ENCODE measurements at regions not wholly inside any gene's neighbourhood (a gene's known extent, or its start where the extent isn't known, plus 50 kb on each side); places are given as distances from the start of the nearest gene placed in this dataset.

DNA sequence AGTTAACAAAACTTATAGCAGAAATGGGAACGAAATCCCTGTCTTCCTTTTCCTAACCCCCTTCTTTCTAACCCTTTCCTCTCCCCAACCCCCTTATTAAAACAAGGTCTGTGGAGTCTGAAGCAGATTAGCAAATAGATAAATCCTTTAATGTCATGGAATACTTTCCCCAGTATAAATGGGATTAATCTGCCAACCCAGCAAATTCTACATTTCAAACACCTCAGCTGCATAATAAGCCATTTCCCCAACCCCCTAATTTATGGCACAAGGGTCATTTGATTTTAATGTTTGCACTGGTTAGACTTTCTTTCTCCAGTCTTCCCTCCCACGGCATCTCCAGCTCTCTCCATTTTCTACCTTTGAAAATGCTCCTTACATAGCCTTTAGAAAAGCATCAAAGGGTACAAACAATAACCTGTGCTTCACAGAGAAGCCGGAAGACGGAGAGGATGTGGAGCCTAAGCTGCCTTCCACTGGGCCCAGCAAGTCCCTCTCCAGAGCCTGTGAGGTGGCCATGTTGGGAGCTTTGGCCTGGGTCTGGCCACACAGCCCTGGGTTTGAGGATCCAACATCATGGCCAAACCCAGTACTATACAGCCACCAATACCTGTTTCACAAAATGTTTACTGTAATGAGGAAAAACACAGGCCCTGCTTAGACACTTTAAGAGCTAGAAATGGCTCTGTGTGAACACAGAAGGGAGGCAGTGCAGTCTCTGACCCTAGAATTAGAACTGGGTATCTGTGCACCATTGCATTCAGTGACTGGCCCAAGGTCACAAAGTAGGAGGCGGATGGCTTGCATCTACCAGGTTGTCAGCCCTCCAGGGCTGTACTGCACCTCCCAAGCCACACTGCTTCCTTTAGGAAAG, 56.9 kb upstream of the SPRY1 start:
- no peak for DNase-seq

DNA sequence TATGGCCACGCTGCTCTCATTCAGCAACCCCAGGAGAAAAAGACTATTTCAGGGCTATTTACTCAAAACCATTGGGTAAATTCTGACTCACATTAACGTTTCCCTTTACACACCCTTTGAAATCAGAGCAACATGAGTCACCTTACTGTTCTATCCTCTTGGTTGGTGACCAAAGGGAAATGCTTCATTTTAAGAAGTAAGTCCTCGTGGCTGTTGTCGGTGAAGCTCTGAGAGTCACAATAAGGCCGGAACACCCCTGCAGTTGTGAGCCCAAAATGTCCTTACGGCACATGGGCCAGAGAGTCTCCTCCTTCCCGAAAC, 56.3 kb upstream of the SPRY1 start:
- peak; percentile 22 for DNase-seq

DNA sequence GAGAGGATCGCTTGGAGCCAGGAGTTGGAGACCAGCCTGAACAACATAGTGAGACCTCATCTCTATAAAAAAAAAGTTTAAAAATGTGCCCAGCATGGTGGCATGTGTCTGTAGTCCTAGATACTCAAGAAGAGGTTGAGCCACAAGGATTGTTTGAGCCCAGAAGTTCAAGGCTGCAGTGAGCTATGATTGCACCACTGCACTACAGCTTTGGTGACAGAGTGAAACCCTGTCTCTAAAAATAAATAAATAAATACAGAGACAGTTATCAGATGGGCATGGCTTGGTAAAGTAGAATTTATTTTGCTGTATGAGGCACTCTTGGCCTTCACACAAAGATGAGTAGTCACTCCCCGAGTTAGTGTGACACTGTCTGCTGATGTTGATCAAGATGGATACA, 54.1 kb upstream of the SPRY1 start:
- DNase-seq: no peak

DNA sequence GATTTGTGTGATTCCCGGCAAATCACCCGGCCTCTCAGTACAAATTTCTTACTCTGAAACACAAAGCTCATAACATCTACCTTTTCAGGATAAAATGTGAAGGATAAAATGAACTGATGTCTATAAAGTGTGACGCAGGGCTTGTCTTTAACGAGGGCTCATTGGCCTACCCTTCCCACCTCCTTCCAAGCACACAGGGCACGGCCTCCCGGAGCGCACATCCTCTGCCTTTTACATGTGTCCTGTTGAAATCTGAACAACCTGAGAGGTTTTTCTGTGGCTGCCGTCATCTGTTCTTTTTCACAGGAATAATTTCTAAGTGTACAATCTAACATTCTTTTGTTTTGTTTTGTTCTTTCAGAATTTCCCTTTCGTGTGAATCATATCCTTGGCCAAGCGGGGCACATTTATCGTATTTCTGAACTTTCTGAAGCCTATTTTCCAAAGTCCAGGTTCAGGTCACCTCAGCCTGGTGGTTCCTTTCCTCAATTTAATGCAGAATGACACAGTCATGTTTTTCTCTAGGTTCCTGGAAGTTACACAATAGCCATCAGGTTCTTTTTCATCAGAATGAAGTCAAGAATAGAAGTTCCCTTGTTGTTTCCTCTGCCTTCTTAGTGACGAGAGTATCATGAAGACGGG, 53.1 kb upstream of the SPRY1 start:
- DNase-seq: no peak

DNA sequence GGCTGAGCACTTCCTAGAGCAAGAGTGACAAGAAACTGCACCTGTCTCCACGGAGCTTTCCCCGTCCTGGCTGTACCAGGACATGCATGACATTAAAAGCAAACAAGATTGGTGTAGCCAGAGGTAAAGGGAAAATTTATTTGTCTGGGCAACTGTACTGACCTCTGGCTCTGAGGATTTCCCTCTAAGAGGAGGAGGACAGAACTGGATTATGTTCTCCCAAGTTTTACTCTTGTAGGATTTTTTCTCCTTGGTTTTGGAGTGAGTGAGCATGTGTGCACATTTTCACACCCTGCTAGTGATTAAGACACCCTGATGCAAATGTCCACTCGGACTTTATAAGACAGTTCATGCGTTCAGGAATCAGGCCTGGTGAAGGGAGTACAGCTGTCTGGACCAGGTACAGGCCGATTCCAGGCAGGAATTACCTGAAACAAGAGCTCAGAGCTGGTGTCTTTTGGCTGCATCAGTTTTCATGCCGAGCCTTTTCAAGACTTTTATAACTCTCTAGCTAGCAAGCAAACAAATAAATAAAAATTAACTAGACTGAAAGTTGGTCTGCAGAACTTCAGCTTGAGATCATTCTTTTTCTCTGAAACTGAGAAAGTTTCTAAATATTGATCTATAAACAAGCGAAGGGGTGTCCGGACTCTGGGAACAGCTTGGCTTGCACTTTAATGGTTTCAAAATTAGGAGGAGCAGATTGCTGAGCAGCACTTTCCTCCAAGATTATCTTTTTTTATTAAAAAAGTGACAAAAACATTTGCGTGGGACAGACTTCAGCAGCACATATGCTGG, 51.3 kb upstream of the SPRY1 start:
- no peak for DNase-seq

DNA sequence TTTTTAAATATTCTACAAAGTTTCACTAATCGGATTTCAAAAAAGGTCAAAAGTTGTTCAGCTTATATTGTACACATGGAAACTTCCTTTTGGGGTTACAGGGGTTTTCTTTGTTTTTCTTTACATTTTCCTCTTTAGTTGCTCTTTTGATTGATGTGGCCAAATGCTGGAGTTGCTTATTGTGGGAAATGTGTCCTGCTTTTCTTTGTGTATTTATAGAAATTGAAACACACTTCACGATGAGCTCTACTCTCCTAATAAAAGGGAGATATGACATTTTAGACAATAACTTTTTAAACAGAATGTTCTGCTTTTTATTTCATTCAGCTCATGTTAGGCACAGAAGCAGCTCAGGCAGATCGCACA, 50.7 kb upstream of the SPRY1 start:
- no peak for DNase-seq

DNA sequence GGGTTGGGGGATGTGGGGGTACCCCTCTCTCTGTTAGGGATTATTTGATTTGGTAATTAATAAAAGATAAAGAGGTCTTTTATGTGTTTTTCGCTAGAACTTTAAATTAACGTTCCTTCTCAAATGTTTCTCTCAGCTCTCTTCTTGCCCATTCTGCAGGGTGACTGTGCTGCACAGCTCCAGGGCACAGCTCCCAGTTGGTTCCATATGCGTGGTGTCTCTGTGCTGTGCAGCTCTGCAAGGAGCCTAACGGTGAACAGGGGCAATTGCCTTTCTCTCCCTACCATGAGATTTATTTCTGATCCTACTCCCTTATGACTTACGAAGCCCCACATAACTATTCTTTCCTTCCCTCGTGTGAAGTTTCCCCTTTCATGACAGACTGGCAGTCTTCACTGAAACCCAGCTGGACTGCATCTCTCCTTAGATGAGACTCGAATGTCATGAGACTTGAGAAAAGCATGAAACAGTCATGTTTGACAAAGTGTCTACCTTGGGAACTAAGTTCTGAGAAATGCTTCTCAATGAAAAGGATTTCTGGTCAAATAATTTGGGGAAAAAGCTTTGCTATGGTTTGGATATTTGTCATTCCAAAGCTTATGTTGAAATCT, 50.2 kb upstream of the SPRY1 start:
- DNase-seq: no peak
